Vagina (tissue), 2 donors: ENCODE measurements at regions not wholly inside any gene's neighbourhood (a gene's known extent, or its start where the extent isn't known, plus 50 kb on each side); places are given as distances from the start of the nearest gene placed in this dataset.

Experiments used
- POLR2A ChIP-seq, 2 donors: fragments of 450-650 bp; IDR thresholded peaks; one replicate each; pipeline ENCODE4 v1.6.1; 2017; ENCODE audit warnings: antibody characterized with exemption in 2 of 2, mild to moderate bottlenecking in 2 of 2, moderate library complexity in 2 of 2
- POLR2AphosphoS5 ChIP-seq, 2 donors: sonication (generic); formaldehyde crosslinking; IDR thresholded peaks; one replicate each; pipeline ENCODE4 v1.9.0; 2017; ENCODE audit warnings: antibody characterized with exemption in 2 of 2, mild to moderate bottlenecking in 2 of 2, low read depth in 1 of 2; ENCODE audit not compliant: insufficient read depth in 1 of 2

DNA sequence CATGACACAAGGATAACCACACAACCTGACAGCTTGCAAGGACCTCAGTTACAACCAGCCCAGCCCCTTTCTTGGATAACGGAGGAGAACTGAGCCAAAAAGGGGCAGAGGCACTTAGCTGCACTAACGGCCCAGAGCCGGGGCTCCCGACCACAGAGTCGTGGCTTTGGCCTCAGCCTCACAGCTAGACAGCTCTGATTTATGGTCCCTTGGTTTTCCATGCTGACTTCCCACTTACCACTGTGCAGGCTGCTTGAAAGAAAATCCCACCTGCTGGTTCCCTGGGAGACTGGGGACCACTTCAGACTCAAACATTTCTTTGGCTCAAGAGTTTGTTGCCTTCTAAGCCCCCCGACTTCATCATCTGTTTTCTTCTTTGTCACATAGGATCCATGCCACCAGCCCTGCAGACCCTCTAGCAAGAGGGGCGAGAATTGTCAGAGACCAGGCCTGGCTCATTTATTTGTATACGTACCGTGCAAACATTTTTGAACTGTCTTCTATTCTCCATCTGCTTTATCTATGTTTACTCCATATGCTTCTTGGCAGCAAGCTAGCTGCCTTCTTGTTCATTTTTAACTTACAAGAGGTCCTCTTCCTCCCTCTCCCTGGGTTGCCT, 352.6 kb upstream of the MYT1L start:
- TF ChIP-seq POLR2A (IDR thresholded peaks at IDR 0.05) (no peak), POLR2AphosphoS5 (IDR thresholded peaks at IDR 0.05; ENCODE audit: insufficient read depth in 1 of 2, low read depth in 1 of 2) (no peak)
